ENCODE measurements at regions not wholly inside any gene's neighbourhood (a gene's known extent, or its start where the extent isn't known, plus 50 kb on each side); places are given as distances from the start of the nearest gene placed in this dataset.

DNA sequence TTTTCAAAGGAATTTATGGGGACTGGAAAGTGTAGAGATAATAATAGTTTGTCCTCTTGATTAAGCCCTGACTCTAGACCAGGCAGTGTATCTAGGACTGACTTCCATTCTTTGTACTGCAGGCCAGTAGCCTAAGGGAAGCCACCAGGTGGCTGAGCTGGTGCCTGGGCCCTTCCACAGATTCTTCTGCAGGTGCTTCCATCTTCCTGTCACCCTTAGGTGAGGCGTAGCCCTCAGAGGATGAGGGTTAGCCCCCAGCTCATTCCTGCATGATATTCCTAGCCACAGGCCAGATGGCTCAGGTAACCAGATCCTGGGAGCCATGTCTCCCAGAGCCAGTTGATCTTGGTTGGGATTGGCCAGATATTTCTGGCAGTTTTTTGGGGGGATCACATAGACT, 169.0 kb upstream of the IL12A start:
- intact Hi-C loops (cut with micrococcal nuclease; ENCODE audit: unreplicated experiment): no loop called here
- H3K27me3 ChIP-seq (replicated peaks; ENCODE audit: control insufficient read depth, insufficient read depth, low read length): no peaks in the 10 kb centered on the region
- Mint-ChIP-seq H3K27me3 (ENCODE audit: insufficient read depth, unreplicated experiment) (no peaks in the 10 kb centered on the region), H3K36me3 (ENCODE audit: insufficient read depth, unreplicated experiment) (no peaks in the 10 kb centered on the region), H3K4me1 (ENCODE audit: low read depth, unreplicated experiment) (peaks cover 21% of the 10 kb centered on the region), H3K9me3 (ENCODE audit: unreplicated experiment) (no peaks in the 10 kb centered on the region), H3K4me3 (ENCODE audit: unreplicated experiment) (no peak overlapping the region), H3K27ac (ENCODE audit: unreplicated experiment) (no peak overlapping the region)
- BruUV-seq (replicated peaks): no TSS peak
- POLR2A ChIA-PET: no interaction called here
- no peaks in the 10 kb centered on the region; the same call in 1 of the 2 replicates for H3K36me3 ChIP-seq (ENCODE audit: control insufficient read depth, insufficient read depth, low read length)
- H3K9me3 ChIP-seq: no peaks in the 10 kb centered on the region
- TF ChIP-seq, protein P1, sequence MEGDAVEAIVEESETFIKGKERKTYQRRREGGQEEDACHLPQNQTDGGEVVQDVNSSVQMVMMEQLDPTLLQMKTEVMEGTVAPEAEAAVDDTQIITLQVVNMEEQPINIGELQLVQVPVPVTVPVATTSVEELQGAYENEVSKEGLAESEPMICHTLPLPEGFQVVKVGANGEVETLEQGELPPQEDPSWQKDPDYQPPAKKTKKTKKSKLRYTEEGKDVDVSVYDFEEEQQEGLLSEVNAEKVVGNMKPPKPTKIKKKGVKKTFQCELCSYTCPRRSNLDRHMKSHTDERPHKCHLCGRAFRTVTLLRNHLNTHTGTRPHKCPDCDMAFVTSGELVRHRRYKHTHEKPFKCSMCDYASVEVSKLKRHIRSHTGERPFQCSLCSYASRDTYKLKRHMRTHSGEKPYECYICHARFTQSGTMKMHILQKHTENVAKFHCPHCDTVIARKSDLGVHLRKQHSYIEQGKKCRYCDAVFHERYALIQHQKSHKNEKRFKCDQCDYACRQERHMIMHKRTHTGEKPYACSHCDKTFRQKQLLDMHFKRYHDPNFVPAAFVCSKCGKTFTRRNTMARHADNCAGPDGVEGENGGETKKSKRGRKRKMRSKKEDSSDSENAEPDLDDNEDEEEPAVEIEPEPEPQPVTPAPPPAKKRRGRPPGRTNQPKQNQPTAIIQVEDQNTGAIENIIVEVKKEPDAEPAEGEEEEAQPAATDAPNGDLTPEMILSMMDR (IDR thresholded peaks at IDR 0.05; ENCODE audit: insufficient read depth in 1 of 2, low read depth in 1 of 2, low read length in 1 of 2, severe bottlenecking in 1 of 2, unreplicated experiment in 1 of 2): no peak
- H3K4me3 ChIP-seq (ENCODE audit: low read depth, low read length): no peak overlapping the region
- no peak for DNase-seq
- CTCF ChIA-PET: no interaction called here
- H3K4me1 ChIP-seq: peaks cover 48% of the 10 kb centered on the region

DNA sequence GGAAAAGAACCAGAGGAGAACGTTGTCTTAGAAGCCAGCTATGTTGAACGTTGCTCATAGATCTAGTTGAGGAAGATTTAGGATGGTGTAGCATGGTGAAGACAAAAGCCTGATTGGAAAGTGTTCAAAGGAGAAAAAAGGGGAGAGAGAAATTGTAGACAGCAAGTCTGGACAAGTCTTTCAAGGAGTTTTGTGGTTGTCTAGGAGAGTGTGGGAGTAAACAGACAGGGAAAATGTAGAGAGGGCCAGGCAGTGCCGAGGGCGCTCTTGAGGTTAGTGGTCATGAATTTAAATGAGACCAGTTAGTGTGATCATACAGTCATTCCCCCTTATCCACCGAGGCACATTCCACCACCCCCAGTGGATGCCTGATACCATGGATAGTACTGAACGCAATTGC, 167.5 kb upstream of the IL12A start:
- Histone ChIP-seq H3K4me3 (ENCODE audit: low read depth, low read length) (no peak overlapping the region), H3K4me1 (peaks cover 46% of the 10 kb centered on the region), H3K9me3 (no peaks in the 10 kb centered on the region), H3K27me3 (replicated peaks; ENCODE audit: control insufficient read depth, insufficient read depth, low read length) (no peaks in the 10 kb centered on the region), H3K36me3 (ENCODE audit: control insufficient read depth, insufficient read depth, low read length) (no peaks in the 10 kb centered on the region; the same call in 1 of the 2 replicates)
- Mint-ChIP-seq H3K4me3 (ENCODE audit: unreplicated experiment) (no peak overlapping the region), H3K27ac (ENCODE audit: unreplicated experiment) (no peak overlapping the region), H3K36me3 (ENCODE audit: insufficient read depth, unreplicated experiment) (no peaks in the 10 kb centered on the region), H3K9me3 (ENCODE audit: unreplicated experiment) (no peaks in the 10 kb centered on the region), H3K4me1 (ENCODE audit: low read depth, unreplicated experiment) (peaks cover 21% of the 10 kb centered on the region), H3K27me3 (ENCODE audit: insufficient read depth, unreplicated experiment) (no peaks in the 10 kb centered on the region)
- no TSS peak for BruUV-seq (replicated peaks)
- POLR2A ChIA-PET: no interaction called here
- TF ChIP-seq, protein P1 (IDR thresholded peaks at IDR 0.05; ENCODE audit: insufficient read depth in 1 of 2, low read depth in 1 of 2, low read length in 1 of 2, severe bottlenecking in 1 of 2, unreplicated experiment in 1 of 2): no peak
- DNase-seq: no peak
- CTCF ChIA-PET: no interaction called here
- intact Hi-C loops (cut with micrococcal nuclease; ENCODE audit: unreplicated experiment): no loop called here

DNA sequence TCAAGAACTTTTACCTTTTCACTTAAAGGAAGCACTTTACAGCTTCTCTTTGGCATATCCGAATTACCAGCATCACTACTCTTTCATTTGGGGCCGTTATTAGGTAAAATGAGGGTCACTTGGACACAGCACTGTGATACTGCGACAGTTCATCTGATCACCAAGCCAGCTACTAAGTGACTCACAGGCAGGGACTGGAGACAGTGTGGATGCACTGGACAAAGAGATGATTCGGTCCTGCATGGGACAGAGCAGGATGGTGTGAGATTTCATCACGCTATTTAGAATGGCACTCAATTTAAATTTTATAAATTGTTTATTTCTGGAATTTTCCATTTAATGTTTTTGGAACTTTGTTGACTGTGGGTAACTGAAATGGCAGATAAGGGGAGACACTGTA, 166.9 kb upstream of the IL12A start:
- peaks cover 40% of the 10 kb centered on the region for H3K4me1 ChIP-seq
- POLR2A ChIA-PET: no interaction called here
- TF ChIP-seq, protein P1 (IDR thresholded peaks at IDR 0.05; ENCODE audit: insufficient read depth in 1 of 2, low read depth in 1 of 2, low read length in 1 of 2, severe bottlenecking in 1 of 2, unreplicated experiment in 1 of 2): no peak
- Mint-ChIP-seq H3K36me3 (ENCODE audit: insufficient read depth, unreplicated experiment) (no peaks in the 10 kb centered on the region), H3K27me3 (ENCODE audit: insufficient read depth, unreplicated experiment) (no peaks in the 10 kb centered on the region), H3K4me1 (ENCODE audit: low read depth, unreplicated experiment) (peaks cover 15% of the 10 kb centered on the region), H3K4me3 (ENCODE audit: unreplicated experiment) (no peak overlapping the region), H3K27ac (ENCODE audit: unreplicated experiment) (no peak overlapping the region), H3K9me3 (ENCODE audit: unreplicated experiment) (no peaks in the 10 kb centered on the region)
- intact Hi-C loops (cut with micrococcal nuclease; ENCODE audit: unreplicated experiment): no loop called here
- no peak for DNase-seq
- no peaks in the 10 kb centered on the region; the same call in 1 of the 2 replicates for H3K36me3 ChIP-seq (ENCODE audit: control insufficient read depth, insufficient read depth, low read length)
- no peak overlapping the region for H3K4me3 ChIP-seq (ENCODE audit: low read depth, low read length)
- CTCF ChIA-PET: no interaction called here
- H3K9me3 ChIP-seq: no peaks in the 10 kb centered on the region
- no TSS peak for BruUV-seq (replicated peaks)
- no peaks in the 10 kb centered on the region for H3K27me3 ChIP-seq (replicated peaks; ENCODE audit: control insufficient read depth, insufficient read depth, low read length)
